Smooth muscle cell (in vitro differentiated cells): ENCODE measurements at regions not wholly inside any gene's neighbourhood (a gene's known extent, or its start where the extent isn't known, plus 50 kb on each side); places are given as distances from the start of the nearest gene placed in this dataset.

Experiments
- DNase-seq: peaks from one replicate; lab custom pipeline; 2025; ENCODE audit not compliant: unreplicated experiment; lab: John Stamatoyannopoulos, UW
- H2AFZ ChIP-seq: fragments of 200-600 bp; sonication (generic); 2 replicates; pipeline ENCODE4 v1.6.0; 2016; ENCODE audit warnings: antibody characterized with exemption, low read depth, mild to moderate bottlenecking
- H3F3A ChIP-seq: fragments of 200-600 bp; sonication (generic); 2 replicates; pipeline ENCODE4 v1.6.0; 2017; ENCODE audit warnings: antibody characterized with exemption, low read depth
- H3K27ac ChIP-seq: fragments of 200-600 bp; sonication (generic); 2 replicates; pipeline ENCODE4 v1.5.1; 2016; ENCODE audit warnings: low read depth, mild to moderate bottlenecking
- H3K27me3 ChIP-seq: fragments of 200-600 bp; sonication (generic); 2 replicates; pipeline ENCODE4 v1.6.1; 2016; ENCODE audit warnings: low read depth, mild to moderate bottlenecking
- H3K36me3 ChIP-seq: fragments of 200-600 bp; sonication (generic); 2 replicates; pipeline ENCODE4 v1.5.1; 2016; ENCODE audit warnings: low read depth
- H3K4me1 ChIP-seq: fragments of 200-600 bp; sonication (generic); 2 replicates; pipeline ENCODE4 v1.5.1; 2016; ENCODE audit warnings: low read depth
- H3K4me2 ChIP-seq: fragments of 200-600 bp; sonication (generic); 2 replicates; pipeline ENCODE4 v1.6.0; 2016; ENCODE audit warnings: mild to moderate bottlenecking
- H3K4me3 ChIP-seq: fragments of 200-600 bp; sonication (generic); 2 replicates; pipeline ENCODE4 v1.5.1; 2016; ENCODE audit warnings: mild to moderate bottlenecking
- H3K79me2 ChIP-seq: fragments of 200-600 bp; sonication (generic); 2 replicates; pipeline ENCODE4 v1.6.0; 2016; ENCODE audit warnings: low read depth, mild to moderate bottlenecking
- H3K9ac ChIP-seq: fragments of 200-600 bp; sonication (generic); 2 replicates; pipeline ENCODE4 v1.6.0; 2016; ENCODE audit warnings: low read depth
- H3K9me3 ChIP-seq: fragments of 200-600 bp; sonication (generic); replicated peaks from 2 replicates; pipeline ENCODE4 v1.5.1; 2016; ENCODE audit warnings: low read depth
- H4K20me1 ChIP-seq: fragments of 200-600 bp; sonication (generic); 2 replicates; pipeline ENCODE4 v1.6.0; 2016; ENCODE audit warnings: low read depth
- CTCF ChIP-seq: fragments of 200-600 bp; sonication (generic); IDR thresholded peaks from 2 replicates; pipeline ENCODE4 v1.5.1; 2017; ENCODE audit warnings: borderline replicate concordance, mild to moderate bottlenecking, antibody characterized with exemption; ENCODE audit not compliant: insufficient read depth, poor library complexity, severe bottlenecking
- WGBS: methylation state at CpG from one replicate; pipeline ENCODE4 v1.1.7; 2016; ENCODE audit warnings: low lambda C conversion rate; 5-methylcytosine and 5-hydroxymethylcytosine counted together

GRCh38 chr10:78335371-78335690, 301.7 kb downstream of the RPS24 start:
- no peaks in the 10 kb centered on the region for H3F3A ChIP-seq
- no peaks in the 10 kb centered on the region for H3K9me3 ChIP-seq
- peaks cover 9% of the 10 kb centered on the region for H3K4me1 ChIP-seq
- no peak overlapping the region for H3K27ac ChIP-seq
- H3K9ac ChIP-seq = no peak overlapping the region
- no peak overlapping the region for H2AFZ ChIP-seq
- no peaks in the 10 kb centered on the region for H3K79me2 ChIP-seq
- H3K36me3 ChIP-seq = no peaks in the 10 kb centered on the region
- no peaks in the 10 kb centered on the region for H3K27me3 ChIP-seq
- H4K20me1 ChIP-seq = no peaks in the 10 kb centered on the region
- DNase-seq = no peak
- 100% methylated on average over 1 of the region's 1 CpG for WGBS
- no peak for TF ChIP-seq CTCF
- no peak overlapping the region for H3K4me2 ChIP-seq
- H3K4me3 ChIP-seq = no peak overlapping the region

- Histone ChIP-seq H3K79me2 (no peaks in the 10 kb centered on the region), H3K27ac (no peak overlapping the region), H3K4me2 (no peak overlapping the region), H4K20me1 (no peaks in the 10 kb centered on the region), H3K27me3 (no peaks in the 10 kb centered on the region), H3K4me3 (no peak overlapping the region), H3K9ac (no peak overlapping the region), H3F3A (no peaks in the 10 kb centered on the region), H3K9me3 (no peaks in the 10 kb centered on the region), H3K36me3 (no peaks in the 10 kb centered on the region), H2AFZ (no peak overlapping the region), H3K4me1 (peaks cover 9% of the 10 kb centered on the region)
- no peak for DNase-seq
- WGBS = 86% methylated on average over 5 of the region's 5 CpGs
- no peak for TF ChIP-seq CTCF
Observed at GRCh38 chr10:78335691-78336401, 302.2 kb downstream of the RPS24 start.

- Histone ChIP-seq H3K36me3 (no peaks in the 10 kb centered on the region), H3K9me3 (no peaks in the 10 kb centered on the region), H3K4me1 (peaks cover 5% of the 10 kb centered on the region), H4K20me1 (no peaks in the 10 kb centered on the region), H3K9ac (no peak overlapping the region), H2AFZ (no peak overlapping the region), H3K79me2 (no peaks in the 10 kb centered on the region), H3K27ac (no peak overlapping the region), H3F3A (no peaks in the 10 kb centered on the region), H3K4me3 (no peak overlapping the region), H3K4me2 (no peak overlapping the region), H3K27me3 (no peaks in the 10 kb centered on the region)
- WGBS = 81% methylated on average over 2 of the region's 2 CpGs
- no peak for TF ChIP-seq CTCF
- DNase-seq = no peak
Observed at GRCh38 chr10:78336402-78336791, 302.7 kb downstream of the RPS24 start.

GRCh38 chr10:78337016-78337415, 303.4 kb downstream of the RPS24 start:
- no peaks in the 10 kb centered on the region for H4K20me1 ChIP-seq
- no peak overlapping the region for H3K4me2 ChIP-seq
- H2AFZ ChIP-seq = no peak overlapping the region
- H3K4me1 ChIP-seq = no peaks in the 10 kb centered on the region
- H3K4me3 ChIP-seq = no peak overlapping the region
- no peak overlapping the region for H3K9ac ChIP-seq
- H3K36me3 ChIP-seq = no peaks in the 10 kb centered on the region
- H3F3A ChIP-seq = no peaks in the 10 kb centered on the region
- no peaks in the 10 kb centered on the region for H3K27me3 ChIP-seq
- DNase-seq = no peak
- WGBS = 78% methylated on average over 4 of the region's 4 CpGs
- no peak for TF ChIP-seq CTCF
- H3K9me3 ChIP-seq = no peaks in the 10 kb centered on the region
- H3K27ac ChIP-seq = no peak overlapping the region
- no peaks in the 10 kb centered on the region for H3K79me2 ChIP-seq
